NCI-H1092 treated with DMSO at 0.1 percent for 48 hours (cell line): ENCODE measurements at regions not wholly inside any gene's neighbourhood (a gene's known extent, or its start where the extent isn't known, plus 50 kb on each side); places are given as distances from the start of the nearest gene placed in this dataset.
"Not testable (repeated sequence)": the region's sequence is repeated elsewhere in the genome, so short reads cannot be mapped to it uniquely, and the experiment has no call there.

Source experiments
- DNase-seq: peaks from one replicate; lab custom pipeline; 2025; lab: John Stamatoyannopoulos, UW

GRCh38 chr3:13194285-13195209 is 121.3 kb upstream of the IQSEC1 start:
- no peak for DNase-seq

GRCh38 chr3:13193320-13194284 is 120.4 kb upstream of the IQSEC1 start:
- DNase-seq, result peak; percentile 23

DNA sequence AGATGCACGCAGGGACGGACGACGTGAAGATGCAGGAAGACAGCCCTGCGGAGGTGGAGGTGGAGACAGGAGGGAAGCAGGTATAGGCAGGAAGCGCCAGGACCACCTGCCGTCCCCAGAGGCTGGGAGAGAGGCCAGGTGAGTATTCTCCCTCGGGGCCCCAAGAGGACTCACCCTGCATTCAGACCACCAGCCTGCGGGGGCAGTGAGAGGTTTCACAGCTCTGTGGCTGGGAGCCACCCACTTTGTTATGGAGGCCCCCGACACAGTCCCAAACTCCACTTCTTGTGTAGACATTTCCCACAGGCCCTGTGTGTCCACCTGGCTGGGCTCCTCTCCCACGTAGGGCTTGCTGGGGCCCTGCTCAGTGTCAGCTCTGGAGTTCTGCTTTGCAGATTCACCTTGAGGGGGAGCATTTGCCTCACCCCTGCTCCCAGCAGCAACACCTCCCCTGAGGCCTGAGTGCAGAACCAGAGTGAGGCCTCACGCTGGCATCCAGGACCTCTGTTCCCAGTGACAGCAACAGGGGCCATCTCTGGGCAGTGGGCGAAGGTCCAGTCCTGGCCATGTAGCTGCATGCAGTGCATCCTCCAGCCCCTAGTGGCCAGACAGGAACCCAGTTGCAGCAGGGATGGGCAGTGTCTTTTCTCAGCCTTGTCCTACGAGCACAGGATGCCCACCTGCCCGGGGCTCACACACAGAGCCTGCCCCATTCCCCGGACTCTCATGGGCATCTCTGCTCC is 119.4 kb upstream of the IQSEC1 start:
- DNase-seq, result no peak

DNA sequence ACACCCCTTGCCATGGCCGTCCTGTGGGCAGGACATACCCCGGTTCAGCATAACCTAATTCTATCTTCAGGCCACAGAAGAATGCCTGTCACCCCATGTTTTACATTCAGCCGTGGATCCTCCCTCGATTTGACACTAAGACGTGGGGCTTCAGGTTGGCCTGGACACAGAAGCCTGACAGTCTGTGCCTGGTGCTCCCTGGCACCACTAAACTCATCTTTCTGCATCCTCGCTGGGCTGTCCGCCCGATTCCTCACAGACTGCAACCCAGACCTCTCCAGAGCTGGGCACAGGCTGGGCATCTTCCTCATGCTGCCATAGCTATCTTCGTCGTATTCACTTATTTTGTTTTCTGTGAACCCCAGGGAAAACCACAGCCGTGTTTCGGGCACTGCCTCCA is 117.8 kb upstream of the IQSEC1 start:
- DNase-seq, result no peak

DNA sequence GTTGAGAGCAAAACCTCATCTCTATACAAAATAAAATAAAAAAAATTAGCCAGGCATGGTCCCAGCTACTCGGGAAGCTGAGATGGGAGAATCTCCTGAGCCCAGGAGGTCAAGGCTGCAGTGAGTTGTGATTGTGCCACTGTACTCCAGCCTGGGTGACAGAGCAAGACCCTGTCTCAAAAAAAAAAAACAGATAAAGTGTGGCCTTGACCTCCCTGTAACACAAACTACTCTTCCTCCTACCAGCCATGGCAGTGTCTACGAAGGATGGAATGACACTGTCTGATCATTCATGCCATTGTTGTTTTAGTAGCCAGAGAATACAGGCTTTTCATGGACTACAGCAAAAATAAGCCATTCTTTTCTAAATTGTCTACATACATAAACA is 117.1 kb upstream of the IQSEC1 start:
- DNase-seq, result no peak

DNA sequence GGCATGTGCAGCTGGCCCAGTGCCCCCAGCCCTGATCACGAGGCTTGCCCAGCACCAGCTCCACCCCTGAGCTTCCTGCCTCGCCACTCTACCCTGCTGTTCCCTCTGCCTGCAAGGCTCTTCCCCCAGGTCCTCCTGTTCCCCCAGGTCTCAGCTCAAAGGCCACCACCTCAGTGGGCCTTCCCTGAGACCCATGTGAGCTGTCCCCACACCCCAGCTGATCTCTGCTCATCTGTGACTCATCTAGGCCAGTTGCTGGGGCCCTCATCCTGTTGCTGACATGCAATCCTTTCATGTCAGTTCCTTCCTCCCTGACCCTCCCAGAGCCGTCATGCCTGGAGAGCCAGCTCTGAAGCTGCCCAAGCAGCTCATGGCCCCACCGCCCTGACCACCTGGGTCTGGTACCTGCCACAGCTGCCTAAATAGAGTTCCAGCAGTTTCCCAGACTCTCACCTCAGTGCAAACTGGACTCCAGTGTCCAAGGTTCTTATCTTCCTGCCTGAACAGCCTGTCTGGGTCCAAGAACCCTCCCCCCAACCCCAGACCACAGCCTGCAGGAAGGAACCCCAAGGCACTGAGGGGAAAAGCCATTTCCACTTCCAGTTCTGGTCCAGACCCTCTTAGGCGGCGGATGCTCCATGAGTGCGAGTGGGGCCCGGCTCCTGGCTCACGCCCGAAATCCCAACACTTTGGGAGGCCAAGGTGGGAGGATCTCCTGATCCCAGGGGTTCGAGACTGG is 116.6 kb upstream of the IQSEC1 start:
- DNase-seq, result no peak

DNA sequence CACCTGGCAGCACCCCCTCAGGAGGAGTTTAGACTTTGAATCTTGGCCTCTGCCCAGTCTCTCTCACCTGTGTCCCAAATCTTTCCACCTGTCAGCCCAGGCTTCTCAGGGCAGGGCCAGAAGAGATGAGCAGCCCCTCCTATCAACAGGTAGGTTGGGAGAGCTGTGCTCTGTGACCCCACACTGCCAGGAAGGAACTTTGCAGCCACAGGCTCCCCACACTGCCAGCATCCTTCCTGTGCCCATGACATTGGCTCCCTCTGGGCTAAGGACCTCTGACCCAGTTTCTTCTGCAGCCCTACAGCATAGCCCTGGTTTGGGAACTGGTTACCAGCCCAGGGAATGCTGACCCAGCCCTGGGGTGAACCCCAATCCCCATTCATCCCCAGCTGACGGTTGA is 115.7 kb upstream of the IQSEC1 start:
- no peak for DNase-seq

- no peak for DNase-seq
These were observed 115.1 kb upstream of the IQSEC1 start for GRCh38 chr3:13188181-13188779.

DNA sequence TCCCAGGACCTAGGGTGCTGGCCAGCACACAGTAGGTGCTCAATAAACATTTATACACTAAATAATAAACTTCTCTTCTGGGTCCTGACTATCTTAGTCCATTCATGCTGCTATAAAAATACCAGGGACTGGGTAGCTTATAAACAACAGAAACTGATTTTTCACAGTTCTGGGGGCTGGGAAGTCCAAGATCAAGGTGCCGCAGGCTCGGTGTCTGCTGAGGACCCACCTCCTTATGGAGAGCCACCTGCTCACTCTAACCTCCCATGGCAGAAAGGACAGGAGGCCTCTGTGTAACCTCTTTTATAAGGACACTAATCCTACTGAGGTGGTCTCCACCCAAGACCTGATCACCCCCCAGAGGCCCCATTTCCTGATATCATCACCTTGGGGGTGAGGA is 114.4 kb upstream of the IQSEC1 start:
- no peak for DNase-seq

DNA sequence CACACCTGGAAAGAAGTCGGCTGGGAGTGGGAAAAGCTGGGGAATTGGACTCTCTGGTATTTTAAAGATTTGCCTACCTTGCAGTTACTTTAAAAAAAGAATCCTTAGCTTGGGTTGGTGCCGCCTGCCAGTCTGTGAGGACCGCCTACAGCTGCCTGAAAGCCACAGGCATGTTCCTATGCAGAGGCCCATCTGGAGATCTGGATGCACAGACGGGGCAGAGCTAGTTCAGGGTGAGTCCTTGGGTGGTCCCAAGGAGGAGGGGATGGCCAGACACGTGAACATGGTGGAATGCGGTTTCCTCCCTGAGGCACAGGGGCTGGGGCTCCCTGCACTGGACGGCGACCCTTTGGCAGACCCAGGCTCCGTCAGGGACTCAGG is 113.2 kb upstream of the IQSEC1 start:
- DNase-seq, result no peak

- DNase-seq, result no peak
These were observed 112.7 kb upstream of the IQSEC1 start for GRCh38 chr3:13185737-13186434.

DNA sequence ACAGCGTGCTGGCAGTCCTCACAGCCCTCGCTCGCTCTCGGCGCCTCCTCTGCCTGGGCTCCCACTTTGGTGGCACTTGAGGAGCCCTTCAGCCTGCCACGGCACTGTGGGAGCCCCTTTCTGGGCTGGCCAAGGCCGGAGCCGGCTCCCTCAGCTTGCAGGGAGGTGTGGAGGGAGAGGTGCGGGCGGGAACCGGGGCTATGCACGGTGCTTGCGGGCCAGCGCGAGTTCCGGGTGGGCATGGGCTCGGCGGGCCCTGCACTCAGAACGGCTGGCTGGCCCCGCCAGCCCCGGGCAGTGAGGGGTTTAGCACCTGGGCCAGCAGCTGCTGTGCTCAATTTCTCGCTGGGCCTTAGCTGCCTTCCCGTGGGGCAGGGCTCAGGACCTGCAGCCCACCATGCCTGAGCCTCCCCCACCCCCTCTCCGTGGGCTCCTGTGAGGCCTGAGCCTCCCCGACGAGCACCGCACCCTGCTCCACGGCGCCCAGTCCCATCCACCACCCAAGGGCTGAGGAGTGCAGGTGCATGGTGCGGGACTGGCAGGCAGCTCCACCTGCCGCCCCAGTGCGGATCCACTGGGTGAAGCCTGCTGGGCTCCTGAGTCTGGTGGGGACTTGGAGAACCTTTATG is 106.5 kb upstream of the IQSEC1 start:
- DNase-seq, result not testable (repeated sequence)

DNA sequence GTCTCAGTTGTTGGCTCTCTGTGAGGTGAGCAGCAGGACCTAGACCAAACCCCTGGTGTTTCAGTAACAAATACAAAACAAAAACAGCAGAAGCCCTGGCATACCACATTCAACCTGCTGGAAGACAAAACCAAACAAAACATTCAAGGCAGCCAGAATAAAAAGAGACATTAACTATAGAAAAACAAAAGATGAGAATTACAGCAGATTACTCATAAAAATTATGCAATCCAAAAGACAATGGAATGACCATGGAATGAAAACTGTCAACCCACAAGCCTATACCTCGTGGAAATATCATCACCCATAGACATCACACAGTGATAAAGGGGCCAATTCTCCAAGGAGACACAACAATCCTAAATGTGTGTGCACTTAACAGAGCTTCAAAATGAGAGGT is 106.0 kb upstream of the IQSEC1 start:
- no peak for DNase-seq

DNA sequence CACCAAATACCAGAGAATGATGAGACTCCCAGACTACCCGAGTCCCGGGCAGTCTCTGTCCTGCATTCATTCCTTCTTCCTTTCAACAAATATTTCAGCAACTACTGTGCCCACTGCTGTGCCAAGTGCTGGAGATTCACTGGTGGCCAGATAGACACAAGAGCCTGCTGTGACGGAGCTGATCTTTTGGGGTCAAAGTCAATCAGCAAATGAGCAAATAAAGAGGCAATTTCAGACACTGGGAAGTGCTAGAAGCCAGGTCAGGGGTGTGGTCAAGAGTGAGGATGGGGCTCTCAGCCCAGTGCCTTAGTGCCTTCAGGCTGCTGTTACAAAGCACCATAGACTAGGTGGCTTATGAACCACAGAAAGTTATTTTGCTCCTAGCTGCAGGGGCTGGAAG is 104.9 kb upstream of the IQSEC1 start:
- DNase-seq, result no peak

- no peak for DNase-seq
These were observed 104.4 kb upstream of the IQSEC1 start for GRCh38 chr3:13177641-13178040.

GRCh38 chr3:13177236-13177635 is 104.0 kb upstream of the IQSEC1 start:
- DNase-seq, result no peak

DNA sequence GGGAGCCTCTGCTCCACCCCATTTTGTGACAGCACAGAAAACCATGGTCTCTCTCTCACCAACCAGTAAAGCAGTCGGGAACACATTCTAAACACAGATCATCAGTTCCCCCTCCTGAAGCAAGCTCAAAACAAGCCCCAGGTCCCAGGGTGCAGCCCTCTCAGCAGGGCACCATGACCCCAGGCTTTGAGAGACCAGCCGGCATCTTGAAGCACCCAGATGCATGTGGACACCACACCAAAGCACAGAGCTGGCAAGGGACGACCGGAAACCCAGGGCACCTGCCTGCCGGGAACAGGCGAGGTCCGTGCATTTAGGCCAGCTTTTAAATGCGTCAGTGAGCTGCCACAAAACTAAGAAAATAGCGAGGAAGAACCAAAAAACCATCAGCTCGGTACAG is 103.2 kb upstream of the IQSEC1 start:
- DNase-seq, result no peak

DNA sequence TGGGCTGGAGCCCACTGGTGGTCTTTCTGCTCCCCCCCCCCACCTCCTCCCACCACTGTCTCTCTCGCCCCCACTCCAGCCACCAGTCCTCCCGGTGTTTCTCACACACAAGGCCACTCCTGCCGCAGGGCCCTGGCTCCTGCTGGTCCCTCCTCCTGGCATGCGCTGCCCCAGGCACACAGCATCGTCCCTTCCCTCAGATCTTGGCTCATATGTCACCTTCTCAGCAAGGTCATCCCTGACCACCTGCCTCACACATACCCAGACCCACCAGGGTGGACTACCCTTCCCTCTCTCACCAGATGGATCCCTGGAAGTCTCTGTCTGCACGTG is 101.5 kb upstream of the IQSEC1 start:
- no peak for DNase-seq

DNA sequence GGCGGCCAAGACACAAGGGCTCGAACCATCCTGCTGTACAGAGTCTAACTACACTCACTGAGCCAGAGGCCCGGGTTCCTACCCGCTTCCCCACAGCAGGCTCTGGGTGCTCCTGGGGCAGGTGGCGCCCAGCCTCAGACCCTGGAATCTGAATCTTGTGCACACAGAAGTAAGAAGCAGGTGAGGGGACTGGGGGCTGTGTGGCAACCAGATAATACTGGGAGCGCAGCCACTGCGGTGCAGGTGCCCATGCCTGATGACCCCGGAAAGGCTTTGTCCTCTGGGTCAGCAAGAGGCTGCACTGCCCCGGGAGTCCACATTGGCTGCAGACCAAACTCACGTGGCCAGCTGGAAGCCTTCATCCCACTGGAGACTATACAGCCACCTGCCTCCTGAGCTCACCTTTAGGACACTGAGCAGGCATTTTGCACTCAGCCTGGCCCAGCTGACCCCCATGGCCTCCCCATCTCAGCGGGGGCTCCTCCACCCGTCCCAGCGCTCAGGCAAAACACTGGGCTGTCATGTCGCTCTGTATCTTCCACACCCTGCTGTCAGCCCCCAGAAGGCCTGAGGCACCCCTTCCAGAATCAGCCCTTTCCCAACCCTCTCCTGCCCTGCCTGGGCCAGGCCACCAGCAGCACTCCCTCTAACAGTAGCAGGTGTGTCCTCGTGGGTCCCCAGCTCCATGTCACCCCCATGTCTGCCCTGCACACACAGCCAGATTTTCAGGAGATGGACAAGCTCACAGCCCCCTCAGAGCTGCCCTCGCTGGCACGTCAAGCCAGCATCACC is 101.0 kb upstream of the IQSEC1 start:
- DNase-seq, result no peak
